ENCODE measurements at regions not wholly inside any gene's neighbourhood (a gene's known extent, or its start where the extent isn't known, plus 50 kb on each side); places are given as distances from the start of the nearest gene placed in this dataset.

- DNase-seq, result no peak
- in situ Hi-C loops (cut with HindIII; ENCODE audit: low pct_ligation_motif_present, low pct_unique_long_range_greater_than_20kb, low sequenced_read_pairs), result no loop called here
These were observed 123.3 kb upstream of the MLN start for GRCh38 chr6:33927112-33927511.

DNA sequence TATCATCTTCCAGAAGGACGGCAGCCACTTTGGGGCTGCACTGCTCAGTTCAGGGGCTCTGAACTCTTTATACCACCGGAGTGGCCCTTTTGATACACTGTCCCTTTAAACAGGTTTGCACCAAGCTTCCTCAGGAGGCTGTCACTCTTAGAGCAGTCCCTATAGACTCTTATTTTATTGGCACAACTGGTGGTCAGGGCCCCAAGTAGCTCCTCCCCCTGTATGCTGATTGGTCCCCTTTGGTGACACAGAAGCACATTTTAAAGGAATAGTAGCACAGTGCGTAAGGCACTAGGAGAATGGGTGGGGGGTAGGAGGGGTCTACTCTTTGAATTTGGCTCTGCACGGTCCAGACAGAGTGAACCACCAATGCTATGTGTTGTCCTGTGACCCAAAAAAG lies 122.6 kb upstream of the MLN start:
- peak; percentile 4 for DNase-seq
- in situ Hi-C loops (cut with HindIII; ENCODE audit: low pct_ligation_motif_present, low pct_unique_long_range_greater_than_20kb, low sequenced_read_pairs), result no loop called here

DNA sequence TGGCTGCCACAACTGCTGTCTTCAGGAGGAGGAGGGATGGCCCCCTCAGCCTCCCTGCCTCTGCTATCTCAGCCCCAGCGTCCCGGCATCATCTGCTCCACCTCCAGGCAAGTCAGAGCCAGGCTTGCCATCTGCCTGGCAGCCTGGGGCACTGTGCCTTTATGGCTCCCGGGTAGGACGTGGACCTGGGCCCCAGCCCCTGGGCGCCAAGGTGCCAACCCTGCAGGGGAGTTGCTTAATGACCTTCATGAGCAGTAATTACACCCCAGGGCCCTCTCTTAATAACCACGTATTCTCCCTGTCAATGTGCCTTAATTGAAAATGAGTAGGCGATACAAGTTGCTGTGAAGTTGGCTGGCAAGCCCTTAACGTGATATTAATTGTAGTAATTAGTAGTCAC lies 122.1 kb upstream of the MLN start:
- in situ Hi-C loops (cut with HindIII; ENCODE audit: low pct_ligation_motif_present, low pct_unique_long_range_greater_than_20kb, low sequenced_read_pairs), result no loop called here

DNA sequence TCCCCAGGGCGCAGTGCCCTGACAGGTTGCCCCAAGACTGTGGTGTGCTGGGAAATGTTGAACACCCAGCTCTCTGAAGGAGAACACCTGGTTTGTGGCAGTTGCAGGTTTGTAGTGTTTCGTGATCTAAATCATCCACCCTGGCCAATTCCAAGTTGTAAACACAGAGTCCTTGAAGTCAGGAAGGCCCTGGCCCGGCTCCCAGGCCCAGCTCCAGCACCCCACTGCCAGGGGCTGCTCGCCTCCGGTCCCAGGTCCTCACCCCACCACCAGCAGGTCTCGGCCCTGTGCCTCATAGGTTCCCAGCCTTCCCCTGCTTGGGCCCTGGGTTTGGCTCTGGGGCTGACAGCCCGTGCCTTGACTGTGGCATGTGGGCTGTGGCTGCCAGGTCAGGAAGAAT lies 121.4 kb upstream of the MLN start:
- in situ Hi-C loops (cut with HindIII; ENCODE audit: low pct_ligation_motif_present, low pct_unique_long_range_greater_than_20kb, low sequenced_read_pairs), result no loop called here
- no peak for DNase-seq

More for the DNA sequence above, 122.1 kb upstream of the MLN start:
- no peak for DNase-seq

DNA sequence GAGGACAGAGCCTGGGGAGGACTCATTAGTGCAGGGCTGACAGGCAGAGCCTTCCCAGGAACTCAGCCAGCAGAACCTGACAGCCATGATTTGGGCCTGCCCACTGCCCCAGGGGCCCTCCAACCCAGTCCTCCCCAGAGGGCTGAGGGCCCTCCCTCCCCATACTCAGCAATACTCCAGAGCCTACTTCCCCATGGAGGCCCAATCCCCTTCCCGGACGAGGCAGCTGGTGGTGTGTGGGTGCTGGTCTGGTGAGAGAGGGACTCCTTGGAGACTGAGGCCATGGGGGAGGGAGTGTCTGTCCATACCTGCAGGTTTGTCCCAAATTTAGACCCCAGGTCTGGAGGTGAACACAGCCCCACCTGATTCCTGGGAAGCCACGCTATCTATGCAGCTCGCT lies 120.9 kb upstream of the MLN start:
- DNase-seq, result no peak

DNA sequence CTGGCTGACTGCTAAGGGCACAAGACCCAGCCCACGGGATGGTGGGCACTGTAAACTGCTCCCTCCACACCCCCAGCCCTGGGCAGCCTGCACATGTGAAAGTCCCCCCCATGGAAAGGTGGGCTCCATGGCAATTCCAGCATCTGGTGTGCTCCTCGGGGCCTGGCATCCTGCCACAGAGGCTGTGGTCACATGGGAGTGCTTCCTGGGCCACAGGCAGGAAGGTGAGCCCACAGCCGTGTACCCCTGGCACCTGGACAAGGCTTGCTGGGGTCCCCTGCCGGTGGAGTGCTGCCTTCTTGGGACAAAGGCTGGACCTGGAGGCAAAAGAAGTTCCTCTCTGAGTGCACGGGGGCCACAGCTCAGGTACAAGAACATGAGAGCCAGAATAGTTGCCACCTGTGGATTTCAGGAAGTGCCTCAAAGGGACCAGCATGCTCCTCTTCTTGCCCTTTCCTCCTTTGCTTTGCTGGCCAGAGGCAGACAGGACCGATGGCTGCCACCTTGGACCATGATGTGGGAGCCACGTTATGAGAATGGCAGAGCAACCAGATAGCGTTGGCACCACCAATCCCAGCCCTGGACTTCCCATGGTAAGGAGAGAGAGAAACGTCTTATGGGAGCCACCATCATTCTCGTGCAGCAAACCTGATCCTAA lies 120.2 kb upstream of the MLN start:
- in situ Hi-C loops (cut with HindIII; ENCODE audit: low pct_ligation_motif_present, low pct_unique_long_range_greater_than_20kb, low sequenced_read_pairs), result no loop called here
- DNase-seq, result no peak

More for the DNA sequence above, 120.9 kb upstream of the MLN start:
- in situ Hi-C loops (cut with HindIII; ENCODE audit: low pct_ligation_motif_present, low pct_unique_long_range_greater_than_20kb, low sequenced_read_pairs), result no loop called here

DNA sequence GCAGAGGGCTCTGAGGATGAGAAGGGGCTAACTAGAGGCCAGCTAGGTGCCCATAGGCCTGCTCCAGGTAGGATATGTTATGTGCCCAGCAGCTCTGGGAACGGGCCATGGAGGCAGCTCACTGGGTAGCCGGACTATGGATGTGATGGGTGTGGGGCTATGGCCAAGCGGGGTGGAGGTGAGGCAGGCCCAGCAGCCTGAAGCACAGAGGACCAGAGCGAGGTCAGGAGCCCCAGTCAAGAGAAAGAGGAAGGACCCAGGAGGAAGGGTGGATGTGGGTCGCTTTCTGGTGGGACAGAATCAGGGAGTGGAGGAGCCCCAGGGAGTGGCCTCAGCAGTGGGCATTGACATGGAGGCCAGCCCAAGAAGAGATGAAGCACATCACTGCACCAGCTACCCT lies 117.9 kb upstream of the MLN start:
- in situ Hi-C loops (cut with HindIII; ENCODE audit: low pct_ligation_motif_present, low pct_unique_long_range_greater_than_20kb, low sequenced_read_pairs), result no loop called here

GRCh38 chr6:33918175-33918695 lies 114.4 kb upstream of the MLN start:
- no peak for DNase-seq
- in situ Hi-C loops (cut with HindIII; ENCODE audit: low pct_ligation_motif_present, low pct_unique_long_range_greater_than_20kb, low sequenced_read_pairs), result no loop called here

More for the DNA sequence above, 117.9 kb upstream of the MLN start:
- no peak for DNase-seq

GRCh38 chr6:33915134-33915533 lies 111.3 kb upstream of the MLN start:
- in situ Hi-C loops (cut with HindIII; ENCODE audit: low pct_ligation_motif_present, low pct_unique_long_range_greater_than_20kb, low sequenced_read_pairs), result no loop called here
- DNase-seq, result no peak

- in situ Hi-C loops (cut with HindIII; ENCODE audit: low pct_ligation_motif_present, low pct_unique_long_range_greater_than_20kb, low sequenced_read_pairs), result no loop called here
- no peak for DNase-seq
These were observed 110.8 kb upstream of the MLN start for GRCh38 chr6:33914645-33915044.

DNA sequence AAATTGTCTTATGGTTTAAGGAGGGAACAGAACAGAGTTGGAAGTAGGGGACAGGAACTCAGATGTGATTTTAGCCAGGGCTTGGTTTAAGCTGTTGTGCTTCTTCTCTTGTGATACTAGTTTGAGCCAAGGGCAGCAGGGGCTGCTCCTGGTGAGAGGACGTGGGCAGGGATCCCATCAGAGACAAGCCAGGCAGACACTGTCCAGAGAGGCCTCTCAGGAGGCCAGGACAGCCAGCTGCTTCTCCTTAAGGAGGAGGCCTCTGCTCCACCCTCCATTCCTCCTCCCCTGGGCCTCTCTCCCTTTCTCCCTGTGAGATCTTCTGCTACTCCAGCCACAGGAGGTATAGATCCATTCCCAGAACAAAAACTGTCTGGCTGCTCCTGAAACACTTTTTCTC lies 108.4 kb upstream of the MLN start:
- DNase-seq, result no peak
- in situ Hi-C loops (cut with HindIII; ENCODE audit: low pct_ligation_motif_present, low pct_unique_long_range_greater_than_20kb, low sequenced_read_pairs), result no loop called here

DNA sequence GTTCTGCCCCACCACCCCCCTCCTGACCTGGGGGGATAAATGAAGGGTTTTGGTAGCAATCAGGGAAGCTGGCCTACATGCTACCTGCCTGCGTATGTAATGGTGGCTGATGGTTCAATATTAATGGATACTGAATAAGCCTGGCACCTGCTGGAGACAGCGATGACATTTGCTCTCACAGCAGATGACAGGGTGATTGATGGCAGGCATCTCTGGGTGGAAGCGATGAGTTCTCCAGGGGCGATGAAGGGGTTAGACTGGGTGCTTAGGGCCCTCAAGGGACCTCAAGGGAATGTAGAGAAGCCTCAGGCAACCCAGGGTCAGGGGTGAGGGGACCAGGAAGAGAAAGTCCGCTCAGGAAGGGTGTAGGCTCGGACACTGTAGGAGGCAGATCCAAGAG lies 107.7 kb upstream of the MLN start:
- in situ Hi-C loops (cut with HindIII; ENCODE audit: low pct_ligation_motif_present, low pct_unique_long_range_greater_than_20kb, low sequenced_read_pairs), result no loop called here

GRCh38 chr6:33910594-33910993 lies 106.8 kb upstream of the MLN start:
- DNase-seq, result no peak
- in situ Hi-C loops (cut with HindIII; ENCODE audit: low pct_ligation_motif_present, low pct_unique_long_range_greater_than_20kb, low sequenced_read_pairs), result no loop called here

More for the DNA sequence above, 107.7 kb upstream of the MLN start:
- no peak for DNase-seq

DNA sequence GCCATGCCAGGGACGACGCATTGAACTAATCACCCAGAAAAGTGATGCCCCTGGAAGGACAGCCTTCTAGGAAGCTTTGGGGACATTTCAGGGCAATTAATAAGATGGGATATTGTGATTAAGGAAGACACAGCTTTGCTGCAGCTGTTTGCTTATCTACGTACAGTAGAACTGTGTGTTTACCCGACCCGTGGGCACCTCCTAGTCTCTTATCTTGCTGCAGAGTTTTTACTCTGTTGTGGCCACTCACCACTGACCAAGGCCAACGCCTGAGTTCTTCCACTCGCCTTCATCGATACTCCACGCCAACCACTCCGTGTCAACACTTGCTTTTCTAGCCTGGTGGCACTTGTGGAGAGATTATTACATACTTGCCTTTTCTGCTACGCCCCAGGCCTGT lies 105.9 kb upstream of the MLN start:
- no peak for DNase-seq
- in situ Hi-C loops (cut with HindIII; ENCODE audit: low pct_ligation_motif_present, low pct_unique_long_range_greater_than_20kb, low sequenced_read_pairs), result no loop called here

- peak; percentile 13 for DNase-seq
- in situ Hi-C loops (cut with HindIII; ENCODE audit: low pct_ligation_motif_present, low pct_unique_long_range_greater_than_20kb, low sequenced_read_pairs), result no loop called here
These were observed 104.2 kb upstream of the MLN start for GRCh38 chr6:33908025-33908424.

- in situ Hi-C loops (cut with HindIII; ENCODE audit: low pct_ligation_motif_present, low pct_unique_long_range_greater_than_20kb, low sequenced_read_pairs), result no loop called here
- no peak for DNase-seq
These were observed 103.4 kb upstream of the MLN start for GRCh38 chr6:33907227-33907626.

- in situ Hi-C loops (cut with HindIII; ENCODE audit: low pct_ligation_motif_present, low pct_unique_long_range_greater_than_20kb, low sequenced_read_pairs), result no loop called here
- no peak for DNase-seq
These were observed 102.6 kb upstream of the MLN start for GRCh38 chr6:33906439-33906838.

DNA sequence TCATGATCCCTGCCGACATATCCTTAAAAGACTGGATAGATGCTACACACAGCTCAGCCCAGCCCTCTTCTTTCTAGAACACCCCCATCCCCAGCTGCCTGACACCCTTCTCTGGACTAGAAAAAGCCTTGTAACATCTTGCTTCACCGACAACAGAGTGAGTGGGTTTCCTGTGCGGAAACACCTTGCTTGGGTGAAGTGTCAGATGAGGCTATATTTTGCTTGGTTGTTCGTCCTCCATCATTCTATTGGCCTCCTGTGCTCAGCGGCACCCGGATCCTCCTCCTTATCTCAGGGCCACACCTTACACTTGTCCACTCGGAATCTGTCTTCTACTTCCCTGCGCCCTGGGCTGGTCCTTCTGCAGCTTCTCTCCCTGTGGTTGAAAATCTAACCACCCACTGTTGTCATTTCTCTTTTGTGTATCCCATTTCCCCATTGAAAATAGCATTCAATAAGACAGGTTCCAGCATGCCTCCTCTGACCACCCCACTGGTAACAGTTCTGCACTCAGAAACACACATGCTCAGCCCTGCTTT lies 101.3 kb upstream of the MLN start:
- DNase-seq, result no peak
- in situ Hi-C loops (cut with HindIII; ENCODE audit: low pct_ligation_motif_present, low pct_unique_long_range_greater_than_20kb, low sequenced_read_pairs), result no loop called here

DNA sequence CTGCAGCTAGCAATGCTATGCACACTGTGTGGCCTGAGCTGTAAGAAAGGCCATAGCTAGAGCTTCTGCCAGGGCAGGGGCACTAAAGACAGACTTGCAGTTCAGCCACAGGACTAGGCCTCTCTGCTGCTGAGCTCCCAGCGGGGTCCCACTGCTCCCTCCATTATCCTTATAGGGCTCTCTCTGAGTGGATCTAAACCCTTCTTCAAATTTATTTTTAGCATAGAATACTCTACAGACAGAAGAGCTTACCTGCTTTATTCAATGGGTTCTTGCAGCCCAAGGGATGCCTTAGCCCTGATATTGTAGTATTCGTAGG lies 100.9 kb upstream of the MLN start:
- in situ Hi-C loops (cut with HindIII; ENCODE audit: low pct_ligation_motif_present, low pct_unique_long_range_greater_than_20kb, low sequenced_read_pairs), result no loop called here

DNA sequence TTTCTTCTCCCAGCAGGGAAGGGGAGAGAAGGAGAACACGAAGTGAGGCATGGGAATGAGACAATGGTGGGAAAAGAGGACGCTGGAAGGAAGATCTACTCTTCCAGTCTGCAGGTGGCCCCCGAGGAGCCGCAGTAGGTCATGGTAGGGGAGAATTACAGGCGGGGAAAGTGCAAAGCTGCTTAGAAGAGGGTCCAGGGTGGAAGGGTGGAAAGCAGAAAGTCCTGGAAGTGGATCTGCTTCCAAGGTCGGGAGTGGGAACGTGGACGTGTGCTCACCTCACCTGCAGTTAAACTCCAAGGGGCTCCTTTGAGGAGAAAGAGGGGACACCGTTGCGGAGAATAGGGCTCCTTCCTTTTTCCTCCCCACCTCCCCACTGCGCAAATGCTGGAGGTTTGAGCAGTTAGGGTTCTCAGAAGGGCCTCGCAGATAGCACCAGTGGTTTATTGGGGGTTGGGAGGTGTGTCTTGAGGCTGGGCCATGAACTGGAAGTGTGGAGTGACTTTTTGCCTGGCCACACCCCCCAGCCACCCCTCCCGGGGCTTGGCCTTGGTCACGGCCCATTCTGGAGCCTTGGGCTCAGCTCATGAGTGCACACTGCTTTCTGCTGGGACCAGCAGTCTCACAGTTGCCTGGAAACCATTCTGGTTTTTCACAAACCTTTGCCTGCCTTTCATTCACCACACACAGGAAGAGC lies 100.4 kb upstream of the MLN start:
- in situ Hi-C loops (cut with HindIII; ENCODE audit: low pct_ligation_motif_present, low pct_unique_long_range_greater_than_20kb, low sequenced_read_pairs), result no loop called here
- DNase-seq, result no peak

More for the DNA sequence above, 100.9 kb upstream of the MLN start:
- DNase-seq, result no peak
